VCaP (cell line): ENCODE measurements at regions not wholly inside any gene's neighbourhood (a gene's known extent, or its start where the extent isn't known, plus 50 kb on each side); places are given as distances from the start of the nearest gene placed in this dataset.

ENCODE experiments used
- H3K27ac ChIP-seq: fragments of 450-650 bp; 2 replicates; pipeline ENCODE4 v1.5.1; 2017
- TF ChIP-seq, protein P1 (sequence below): fragments of 450-650 bp; conservative IDR thresholded peaks from 2 replicates; pipeline ENCODE4 v1.5.1; 2017; ENCODE audit warnings: mild to moderate bottlenecking, moderate library complexity

GRCh38 chr3:6223572-6223971 is 637.3 kb upstream of the GRM7 start:
- TF ChIP-seq, protein P1, sequence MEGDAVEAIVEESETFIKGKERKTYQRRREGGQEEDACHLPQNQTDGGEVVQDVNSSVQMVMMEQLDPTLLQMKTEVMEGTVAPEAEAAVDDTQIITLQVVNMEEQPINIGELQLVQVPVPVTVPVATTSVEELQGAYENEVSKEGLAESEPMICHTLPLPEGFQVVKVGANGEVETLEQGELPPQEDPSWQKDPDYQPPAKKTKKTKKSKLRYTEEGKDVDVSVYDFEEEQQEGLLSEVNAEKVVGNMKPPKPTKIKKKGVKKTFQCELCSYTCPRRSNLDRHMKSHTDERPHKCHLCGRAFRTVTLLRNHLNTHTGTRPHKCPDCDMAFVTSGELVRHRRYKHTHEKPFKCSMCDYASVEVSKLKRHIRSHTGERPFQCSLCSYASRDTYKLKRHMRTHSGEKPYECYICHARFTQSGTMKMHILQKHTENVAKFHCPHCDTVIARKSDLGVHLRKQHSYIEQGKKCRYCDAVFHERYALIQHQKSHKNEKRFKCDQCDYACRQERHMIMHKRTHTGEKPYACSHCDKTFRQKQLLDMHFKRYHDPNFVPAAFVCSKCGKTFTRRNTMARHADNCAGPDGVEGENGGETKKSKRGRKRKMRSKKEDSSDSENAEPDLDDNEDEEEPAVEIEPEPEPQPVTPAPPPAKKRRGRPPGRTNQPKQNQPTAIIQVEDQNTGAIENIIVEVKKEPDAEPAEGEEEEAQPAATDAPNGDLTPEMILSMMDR: no peak

DNA sequence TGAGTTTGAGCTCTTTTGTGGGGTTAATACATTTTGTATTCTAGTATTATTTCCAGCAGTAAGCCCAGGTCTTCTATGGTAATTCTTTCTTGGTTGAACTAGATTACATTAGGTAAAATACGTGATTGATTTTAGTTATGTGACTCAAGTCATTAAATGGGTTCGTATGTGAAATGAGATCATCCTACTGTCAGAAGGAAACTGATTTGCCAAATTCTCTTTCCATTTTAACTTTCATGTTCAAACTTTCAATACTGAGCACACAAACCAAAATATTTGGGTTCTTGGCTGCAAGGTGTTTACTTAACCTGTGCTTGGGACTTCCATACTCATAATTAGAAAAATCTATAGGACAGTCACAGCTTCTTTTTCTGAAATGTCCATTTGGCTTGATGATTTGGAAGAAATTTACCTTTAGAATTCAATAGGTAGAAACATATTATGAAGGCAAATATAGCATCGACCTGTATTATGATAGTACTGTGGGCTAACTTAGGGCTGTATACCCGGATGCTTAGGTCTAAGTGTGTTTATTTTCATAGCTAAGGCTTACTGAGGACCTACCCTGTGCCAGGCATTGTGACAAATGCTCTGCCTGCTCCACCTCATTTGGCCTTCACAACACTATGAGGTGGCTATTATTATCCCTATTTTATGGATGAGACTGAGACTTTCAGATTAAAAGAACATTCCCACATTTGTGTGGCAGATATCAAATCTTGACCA is 631.8 kb upstream of the GRM7 start:
- TF ChIP-seq, protein P1: no peak
- no peak overlapping the region for H3K27ac ChIP-seq

More at GRCh38 chr3:6223572-6223971, 637.3 kb upstream of the GRM7 start:
- H3K27ac ChIP-seq: no peak overlapping the region

GRCh38 chr3:6229778-6230410 is 631.0 kb upstream of the GRM7 start:
- no peak overlapping the region for H3K27ac ChIP-seq
- TF ChIP-seq, protein P1: no peak

- TF ChIP-seq, protein P1: no peak
- no peak overlapping the region for H3K27ac ChIP-seq
Measured at GRCh38 chr3:6242104-6242503, 618.8 kb upstream of the GRM7 start.

DNA sequence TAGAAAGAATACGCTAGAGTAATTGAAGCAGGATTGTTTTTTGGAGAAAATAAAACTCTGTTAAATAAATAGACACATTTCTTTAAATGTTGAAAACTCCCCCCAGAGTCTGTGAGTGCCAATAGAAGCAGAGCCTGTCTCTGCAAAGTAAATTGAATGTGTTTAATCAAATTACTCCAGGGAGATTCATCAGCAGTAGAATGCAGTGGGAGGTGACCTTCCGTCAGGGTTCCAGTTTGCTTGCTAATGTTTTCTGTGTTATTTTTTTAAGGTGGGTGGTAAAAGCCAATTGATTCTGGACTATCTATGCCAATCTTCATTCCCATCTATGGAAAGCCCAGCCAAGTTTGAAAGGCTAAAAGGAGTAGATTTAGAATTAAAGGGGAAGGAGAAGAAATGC is 612.4 kb upstream of the GRM7 start:
- H3K27ac ChIP-seq: no peak overlapping the region
- TF ChIP-seq, protein P1: no peak

- TF ChIP-seq, protein P1: no peak
- H3K27ac ChIP-seq: no peak overlapping the region
Measured at GRCh38 chr3:6249679-6250078, 611.2 kb upstream of the GRM7 start.

- TF ChIP-seq, protein P1: no peak
- no peak overlapping the region for H3K27ac ChIP-seq
Measured at GRCh38 chr3:6250167-6250566, 610.7 kb upstream of the GRM7 start.
